ENCODE measurements at regions not wholly inside any gene's neighbourhood (a gene's known extent, or its start where the extent isn't known, plus 50 kb on each side); places are given as distances from the start of the nearest gene placed in this dataset.

DNA sequence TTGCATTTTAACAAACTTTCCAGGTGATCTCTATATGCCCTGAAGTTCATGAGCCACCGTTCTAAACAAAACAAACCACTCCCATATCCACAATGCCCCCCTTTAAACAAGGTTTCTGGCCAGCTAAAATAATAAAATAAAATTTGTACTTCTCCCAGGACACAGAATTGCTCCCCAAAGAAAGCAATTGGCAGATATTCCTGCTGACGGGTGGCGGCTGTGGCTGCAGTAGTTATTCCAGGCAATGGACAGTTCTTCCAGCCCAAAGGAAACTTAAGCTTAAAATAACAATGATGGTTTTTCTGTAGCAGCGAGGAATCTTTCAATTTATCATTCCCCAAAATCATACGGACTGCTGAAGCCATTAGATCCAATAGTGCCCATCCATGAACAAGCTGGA is 260.5 kb upstream of the ZNF521 start:
- TF ChIP-seq, protein P1, sequence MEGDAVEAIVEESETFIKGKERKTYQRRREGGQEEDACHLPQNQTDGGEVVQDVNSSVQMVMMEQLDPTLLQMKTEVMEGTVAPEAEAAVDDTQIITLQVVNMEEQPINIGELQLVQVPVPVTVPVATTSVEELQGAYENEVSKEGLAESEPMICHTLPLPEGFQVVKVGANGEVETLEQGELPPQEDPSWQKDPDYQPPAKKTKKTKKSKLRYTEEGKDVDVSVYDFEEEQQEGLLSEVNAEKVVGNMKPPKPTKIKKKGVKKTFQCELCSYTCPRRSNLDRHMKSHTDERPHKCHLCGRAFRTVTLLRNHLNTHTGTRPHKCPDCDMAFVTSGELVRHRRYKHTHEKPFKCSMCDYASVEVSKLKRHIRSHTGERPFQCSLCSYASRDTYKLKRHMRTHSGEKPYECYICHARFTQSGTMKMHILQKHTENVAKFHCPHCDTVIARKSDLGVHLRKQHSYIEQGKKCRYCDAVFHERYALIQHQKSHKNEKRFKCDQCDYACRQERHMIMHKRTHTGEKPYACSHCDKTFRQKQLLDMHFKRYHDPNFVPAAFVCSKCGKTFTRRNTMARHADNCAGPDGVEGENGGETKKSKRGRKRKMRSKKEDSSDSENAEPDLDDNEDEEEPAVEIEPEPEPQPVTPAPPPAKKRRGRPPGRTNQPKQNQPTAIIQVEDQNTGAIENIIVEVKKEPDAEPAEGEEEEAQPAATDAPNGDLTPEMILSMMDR (conservative IDR thresholded peaks at IDR 0.05), result no peak
- TF ChIP-seq ZFX (IDR thresholded peaks at IDR 0.05), result no peak
